GM18858 (cell line): ENCODE measurements at regions not wholly inside any gene's neighbourhood (a gene's known extent, or its start where the extent isn't known, plus 50 kb on each side); places are given as distances from the start of the nearest gene placed in this dataset.
"Not testable (repeated sequence)": the region's sequence is repeated elsewhere in the genome, so short reads cannot be mapped to it uniquely, and the experiment has no call there.

ENCODE experiments used
- ATAC-seq: cut with Tn5 transposase; IDR thresholded peaks from one replicate; pipeline ENCODE4 v1.9.1; 2021; ENCODE audit not compliant: unreplicated experiment

DNA sequence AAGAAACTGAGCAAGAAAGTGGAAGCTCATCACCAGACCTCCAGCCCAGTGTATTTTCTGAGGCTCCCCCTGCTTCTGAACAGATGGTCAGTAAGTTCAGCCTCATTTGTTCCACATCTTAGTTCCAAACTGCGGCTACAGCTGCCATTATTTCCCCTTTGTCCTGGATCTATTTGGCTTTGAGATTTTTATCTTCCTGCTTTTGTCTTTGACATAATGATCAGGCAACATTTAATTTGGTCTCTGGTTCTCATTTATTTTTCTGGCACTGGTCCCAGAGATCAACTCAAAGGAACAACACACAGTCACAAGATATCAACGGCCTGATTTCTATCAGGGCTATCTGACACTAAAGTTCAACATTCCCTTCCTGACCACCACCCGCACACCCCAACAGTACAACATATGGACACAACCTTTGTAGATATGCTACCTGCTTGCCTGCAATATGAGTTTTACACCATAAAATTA lies 137.5 kb downstream of the FAM76B start:
- no peak for ATAC-seq

DNA sequence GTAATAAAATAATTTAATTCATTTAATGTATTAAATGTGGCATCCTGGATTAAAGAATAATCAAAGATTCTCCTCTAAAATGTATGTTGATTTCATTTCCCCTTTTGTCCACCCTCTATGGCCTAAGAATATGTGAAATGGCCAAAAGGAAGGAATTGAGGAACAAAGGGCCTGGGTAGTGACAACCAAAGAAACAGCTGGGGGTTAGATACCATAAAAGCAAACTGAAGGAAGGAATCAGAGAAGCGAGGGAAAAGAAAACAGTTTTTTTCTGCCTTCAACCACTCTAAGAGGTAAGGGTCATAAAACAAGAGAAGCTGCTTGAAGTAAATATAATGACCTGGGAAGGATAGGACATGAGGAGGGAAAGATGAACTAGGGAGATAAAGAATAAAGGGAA lies 139.3 kb downstream of the FAM76B start:
- no peak for ATAC-seq

DNA sequence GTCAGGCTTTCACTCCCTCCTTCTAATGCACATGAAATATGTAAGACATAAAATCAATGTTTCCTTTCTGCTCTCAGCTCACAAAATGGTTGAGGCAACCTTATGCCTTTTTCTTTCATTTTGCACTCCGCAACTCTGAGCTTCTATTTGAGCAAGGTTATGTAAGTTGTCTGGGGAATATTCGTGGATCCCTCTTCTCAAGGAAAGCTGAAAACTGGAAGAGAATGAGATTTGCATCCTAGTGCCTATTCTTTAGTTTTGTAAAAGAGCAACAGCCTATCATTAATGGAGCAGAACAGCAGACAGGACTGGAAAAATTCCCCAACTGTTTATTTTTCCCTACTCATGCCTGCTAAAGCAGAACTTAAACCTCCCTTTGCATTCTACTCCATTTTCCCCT lies 141.7 kb downstream of the FAM76B start:
- ATAC-seq: no peak

DNA sequence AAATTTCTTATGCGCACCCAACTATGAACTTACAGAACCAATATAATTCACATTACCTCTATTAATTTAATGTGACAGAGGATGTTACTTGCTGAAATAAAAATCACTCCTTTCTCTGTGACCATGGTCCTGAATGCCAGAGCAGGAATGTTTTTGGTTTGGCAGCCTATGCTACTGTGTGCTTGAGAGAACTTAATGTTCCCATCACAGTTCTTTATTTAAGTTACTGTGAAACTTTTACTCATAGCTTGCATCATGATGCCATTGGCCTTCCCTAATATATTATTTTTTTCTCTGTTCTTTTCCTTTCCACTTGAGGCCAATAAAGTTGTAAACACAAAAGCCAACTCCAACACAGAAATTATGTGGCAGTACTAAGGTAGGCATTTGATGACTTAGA lies 142.2 kb downstream of the FAM76B start:
- ATAC-seq: no peak

DNA sequence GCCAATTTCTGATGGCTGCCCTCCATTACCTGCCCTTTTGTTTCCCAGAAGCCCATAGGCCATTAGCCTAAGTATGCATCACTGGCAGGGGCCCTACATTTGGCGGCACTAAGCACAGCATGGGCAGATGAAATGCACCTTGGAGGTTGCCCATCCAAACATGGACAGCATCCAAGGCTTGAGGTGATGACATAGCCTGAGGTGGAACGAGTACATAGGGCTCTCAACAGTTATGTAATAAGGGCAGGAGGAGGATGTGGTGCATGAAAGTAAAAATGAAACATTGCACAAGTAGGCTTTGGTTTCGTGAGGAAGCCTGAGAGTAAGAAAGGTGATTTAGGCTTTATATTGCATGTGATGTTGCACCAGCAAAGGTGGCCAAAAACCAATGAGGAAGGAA lies 148.1 kb downstream of the FAM76B start:
- ATAC-seq: peak; percentile 99

DNA sequence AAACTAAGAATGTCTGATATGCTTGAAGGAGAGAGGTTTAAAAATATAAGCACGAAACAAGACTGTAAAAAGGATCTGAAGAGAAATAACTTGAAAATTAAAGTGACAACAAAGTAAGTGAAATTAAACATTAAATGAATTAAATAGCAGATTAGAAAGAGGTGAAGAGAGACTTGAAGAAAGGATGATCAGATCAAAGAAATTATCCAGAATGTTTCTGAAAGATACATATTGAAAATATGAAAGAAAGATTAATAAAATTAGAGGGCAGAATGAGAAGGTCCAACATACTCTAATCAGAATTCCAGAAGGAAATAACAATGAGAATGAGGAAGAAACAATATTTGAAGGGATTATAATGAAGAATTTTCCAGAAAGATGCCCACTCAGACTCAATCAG lies 151.1 kb downstream of the FAM76B start:
- no peak for ATAC-seq

DNA sequence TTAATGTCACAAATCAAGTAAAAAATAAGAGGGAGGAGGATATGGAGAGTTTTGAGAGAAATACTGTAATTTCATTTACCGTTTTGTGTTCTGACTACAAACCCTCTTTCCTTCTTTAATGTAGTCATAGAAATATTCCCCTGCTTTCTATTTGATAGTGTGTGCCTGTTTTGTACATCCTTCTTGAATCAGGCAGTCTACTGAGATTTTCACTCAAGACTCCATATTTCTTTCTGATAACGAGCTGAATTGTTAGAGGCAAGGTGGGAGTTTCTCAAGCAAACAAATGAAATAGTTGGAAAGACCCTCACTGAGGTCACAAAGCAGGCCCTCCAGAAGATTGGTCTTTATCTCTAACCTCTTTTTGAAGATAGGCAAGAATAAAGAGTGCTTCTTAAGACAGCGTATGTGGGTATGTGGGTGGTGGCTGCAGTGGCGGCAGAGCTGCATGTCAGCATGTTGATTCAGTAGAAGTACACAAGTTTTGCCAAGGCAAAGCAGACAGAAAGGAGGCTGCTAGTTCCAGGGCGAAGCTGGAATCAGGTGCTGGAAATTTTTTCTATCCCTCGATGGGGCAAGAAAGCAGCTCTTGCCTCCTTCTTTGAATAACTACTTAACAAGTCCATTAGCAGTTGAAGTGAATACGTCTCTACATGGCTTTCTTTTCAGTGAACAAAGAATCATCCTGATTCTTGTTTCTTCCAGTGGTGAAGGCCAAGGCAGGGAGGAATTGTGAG lies 164.2 kb downstream of the FAM76B start:
- ATAC-seq: no peak

DNA sequence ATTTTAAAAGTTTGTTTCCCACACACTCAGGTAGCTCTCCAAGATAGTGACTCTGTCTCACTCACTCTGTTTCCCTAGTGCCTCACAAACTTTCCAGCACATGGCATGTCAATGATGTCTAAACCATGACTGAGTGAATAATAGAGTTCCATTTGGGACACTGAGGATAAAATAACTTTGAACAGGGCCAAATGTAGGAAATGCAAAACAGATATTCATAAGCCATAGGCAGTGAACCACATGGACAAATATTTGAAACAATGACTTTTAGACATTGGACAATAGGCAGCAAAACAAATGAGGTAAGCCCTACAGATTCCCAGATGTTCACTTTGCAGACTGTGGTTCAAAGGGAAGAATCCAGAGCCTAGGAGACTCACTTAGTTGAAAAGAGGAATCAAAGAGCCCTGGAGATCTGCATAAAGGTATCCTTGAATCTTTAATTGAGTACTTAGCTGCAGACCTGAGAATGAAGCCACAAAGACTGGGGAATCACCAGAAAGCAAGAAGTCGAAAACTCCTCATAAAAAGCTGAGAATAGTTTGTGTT lies 173.3 kb downstream of the FAM76B start:
- no peak for ATAC-seq

DNA sequence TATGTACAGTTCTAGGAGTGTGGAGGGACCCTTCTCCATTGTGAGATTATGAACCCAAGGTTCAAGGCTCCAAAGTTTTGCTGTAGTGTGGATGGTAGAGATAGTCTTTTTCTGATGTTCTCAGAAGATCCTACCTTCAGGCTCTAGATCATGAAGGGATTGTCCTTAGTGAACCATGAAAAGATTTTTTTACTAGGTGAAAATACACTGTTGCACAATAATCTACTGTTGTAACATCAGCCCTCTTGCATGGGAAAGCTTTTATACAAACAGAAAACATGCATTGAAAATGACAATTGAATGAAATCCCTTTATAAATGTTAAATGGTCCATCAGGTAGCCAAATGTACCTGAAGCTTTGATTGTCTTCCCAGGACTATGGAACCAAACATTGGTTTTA lies 177.8 kb downstream of the FAM76B start:
- ATAC-seq: no peak

DNA sequence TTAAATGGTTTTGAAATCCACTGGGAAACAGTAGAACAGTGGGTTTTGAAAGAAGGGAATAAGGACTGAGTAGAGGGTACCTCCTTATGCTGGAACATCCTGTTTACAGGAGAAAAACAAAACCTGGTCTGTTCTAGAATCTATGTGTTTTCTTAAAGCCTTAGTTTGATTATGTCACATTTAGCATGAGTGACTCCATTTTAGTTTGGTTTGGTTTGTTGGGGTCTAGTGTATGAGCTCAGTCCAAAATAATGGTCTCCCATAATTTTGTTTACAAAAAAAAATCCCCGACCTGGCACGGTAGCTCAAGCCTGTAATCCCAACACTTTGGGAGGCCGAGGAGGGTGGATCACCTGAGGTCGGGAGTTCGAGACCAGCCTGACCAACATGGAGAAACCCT lies 179.4 kb downstream of the FAM76B start:
- ATAC-seq: not testable (repeated sequence)

DNA sequence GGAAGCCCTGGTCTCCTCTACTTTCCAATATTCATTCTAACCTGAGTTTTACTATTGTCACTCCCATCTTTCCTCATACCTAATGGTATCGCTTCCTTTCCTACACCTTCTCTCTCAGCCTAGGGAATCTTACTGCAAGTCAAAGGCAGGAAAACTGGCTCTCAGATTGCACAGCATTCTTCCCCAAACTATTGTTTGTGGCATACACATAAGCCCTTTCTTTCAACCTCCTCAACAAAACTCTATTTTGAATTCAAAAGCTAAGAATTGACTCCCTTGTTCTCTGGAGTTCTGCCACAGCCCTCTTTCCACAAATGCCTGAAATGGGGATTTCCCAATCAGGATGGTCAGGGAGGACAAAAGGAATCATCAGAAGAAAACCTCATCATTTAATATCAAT lies 181.5 kb downstream of the FAM76B start:
- ATAC-seq: no peak

DNA sequence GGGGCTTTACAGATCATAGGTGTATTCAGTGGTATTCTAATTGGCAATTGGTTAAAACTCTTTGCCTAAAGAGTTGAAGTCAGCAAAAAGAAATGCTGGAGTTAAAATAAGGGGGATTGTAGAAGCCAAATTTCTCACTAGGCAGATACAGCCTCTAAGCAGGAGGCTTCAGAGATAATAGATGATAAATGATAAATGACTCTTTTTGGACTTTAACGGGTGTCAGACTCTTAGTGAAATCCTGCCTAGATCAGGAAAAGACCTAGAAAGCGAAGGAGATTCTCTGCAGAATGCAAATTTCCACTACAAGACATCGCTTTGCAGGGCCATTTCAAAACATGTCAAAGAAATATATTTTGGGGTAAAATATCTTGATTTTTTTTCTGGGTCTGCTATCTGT lies 182.8 kb downstream of the FAM76B start:
- no peak for ATAC-seq

DNA sequence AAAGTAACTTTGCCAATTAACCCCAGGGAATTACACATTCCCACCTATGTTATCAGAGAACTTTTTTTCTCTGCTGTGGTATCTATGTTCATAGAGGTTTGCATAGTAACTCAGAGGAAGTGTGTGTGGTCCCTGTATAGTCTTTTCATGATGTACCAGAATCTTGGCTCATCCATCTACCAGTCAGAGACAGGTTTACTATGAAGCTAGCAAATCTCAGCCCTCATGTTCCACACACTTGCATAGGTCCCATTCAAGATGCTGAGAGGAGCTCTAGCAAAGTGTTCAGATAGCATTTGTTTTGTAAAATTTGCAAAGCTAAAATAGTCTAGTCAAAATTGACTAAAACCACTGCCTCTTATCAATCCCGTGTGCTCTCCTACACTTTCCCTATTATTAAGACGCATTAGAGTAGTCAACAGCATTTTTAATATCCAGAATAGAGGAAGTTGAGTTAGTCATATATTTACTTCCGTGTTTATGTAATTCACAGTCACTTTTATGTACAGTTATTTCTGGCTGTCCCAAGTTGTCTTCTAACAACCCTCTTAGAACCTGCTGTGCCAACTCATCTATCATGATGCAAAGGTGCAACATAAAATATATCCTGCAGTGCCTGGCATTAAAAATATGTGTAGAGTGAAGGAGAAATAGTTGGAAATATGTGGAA lies 184.2 kb downstream of the FAM76B start:
- peak; percentile 69 for ATAC-seq

DNA sequence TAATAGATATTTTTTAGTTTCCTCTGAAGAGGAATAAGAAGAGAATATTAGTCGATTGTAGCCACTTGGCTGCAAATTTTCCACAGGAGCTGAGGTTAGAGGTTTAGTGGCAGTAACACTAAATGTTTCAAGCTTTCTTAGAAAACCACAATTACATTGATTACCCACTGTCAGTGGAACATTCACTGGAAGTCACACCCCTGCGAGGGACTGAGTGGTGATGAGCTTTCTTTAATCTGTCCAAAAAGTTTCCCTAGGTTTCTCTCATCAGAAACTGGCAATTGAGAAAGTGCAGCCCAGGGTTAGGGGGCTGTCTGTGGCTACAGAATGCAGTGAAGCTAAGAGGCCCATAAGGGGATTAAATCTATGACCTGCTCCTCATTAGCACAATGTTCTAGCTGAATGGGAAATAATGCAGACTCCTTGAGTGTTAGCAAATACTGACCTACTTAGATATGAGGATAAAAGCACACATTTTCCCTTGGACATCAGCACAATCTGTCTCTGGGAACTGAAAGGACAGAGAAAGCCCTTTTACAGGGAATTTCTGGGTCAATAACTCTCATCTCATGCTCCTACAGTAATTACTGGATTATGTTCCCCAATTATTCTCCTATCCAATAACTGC lies 189.5 kb downstream of the FAM76B start:
- ATAC-seq: no peak

DNA sequence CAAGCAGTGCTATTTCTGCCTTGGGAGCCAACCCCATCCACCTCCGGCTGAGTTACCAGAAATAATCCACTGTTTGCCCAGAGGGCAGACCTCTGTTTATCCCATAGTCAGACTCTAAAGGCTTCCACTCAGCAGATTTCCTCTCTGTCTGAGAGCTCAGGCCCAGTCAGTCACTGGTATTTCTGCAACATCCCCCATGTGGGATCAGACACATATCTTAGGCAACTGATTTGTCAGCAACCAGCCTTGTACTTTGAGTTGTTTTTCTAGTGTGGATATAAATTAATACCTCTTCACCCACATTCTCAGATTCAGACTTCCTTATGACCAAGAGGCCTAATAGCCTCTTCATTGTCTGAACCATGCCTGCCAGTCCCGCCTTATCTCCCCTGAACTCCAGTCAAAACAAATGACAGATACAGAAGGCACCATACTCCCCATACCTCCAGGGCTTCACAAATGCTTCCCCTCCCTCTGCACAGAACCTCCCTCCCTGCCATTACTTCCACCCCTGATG lies 193.6 kb downstream of the FAM76B start:
- ATAC-seq: no peak

DNA sequence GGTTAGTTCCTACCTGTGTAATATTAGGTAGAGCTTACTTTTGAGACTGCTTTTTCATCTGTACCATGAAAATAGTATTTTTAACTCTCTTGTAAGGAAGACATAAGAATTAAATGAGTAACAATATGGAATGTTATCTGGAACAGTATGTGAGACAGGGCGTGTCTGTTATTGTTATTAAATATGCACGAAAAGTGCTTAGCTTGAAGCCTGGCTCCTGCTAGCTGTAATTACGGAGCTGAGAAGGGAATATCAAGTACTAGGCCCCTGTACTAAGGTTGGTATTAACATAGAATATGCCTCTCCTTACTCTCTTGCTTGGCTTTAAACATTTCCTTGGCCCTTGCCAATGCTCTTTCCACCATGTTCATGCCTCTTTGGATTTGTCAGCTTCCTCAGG lies 194.0 kb downstream of the FAM76B start:
- ATAC-seq: no peak

DNA sequence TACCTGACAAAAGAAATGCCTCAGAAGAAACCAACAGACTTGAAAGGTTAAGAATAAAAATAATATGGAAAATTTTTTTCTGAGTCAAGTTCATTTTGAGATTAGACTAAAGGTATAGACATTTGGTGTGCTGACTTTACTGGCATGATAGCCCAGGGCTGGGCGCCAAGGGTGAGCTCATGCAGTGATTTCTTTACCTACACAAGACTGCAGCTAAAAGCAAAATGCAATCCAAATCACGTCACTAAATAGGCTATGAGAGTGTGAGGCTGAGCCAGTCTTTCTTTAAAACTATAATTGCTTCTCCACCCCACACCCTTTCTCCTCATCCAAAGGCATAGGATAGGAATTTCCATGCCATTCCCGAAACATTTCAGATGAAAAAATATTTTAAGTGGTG lies 196.5 kb downstream of the FAM76B start:
- ATAC-seq: no peak

DNA sequence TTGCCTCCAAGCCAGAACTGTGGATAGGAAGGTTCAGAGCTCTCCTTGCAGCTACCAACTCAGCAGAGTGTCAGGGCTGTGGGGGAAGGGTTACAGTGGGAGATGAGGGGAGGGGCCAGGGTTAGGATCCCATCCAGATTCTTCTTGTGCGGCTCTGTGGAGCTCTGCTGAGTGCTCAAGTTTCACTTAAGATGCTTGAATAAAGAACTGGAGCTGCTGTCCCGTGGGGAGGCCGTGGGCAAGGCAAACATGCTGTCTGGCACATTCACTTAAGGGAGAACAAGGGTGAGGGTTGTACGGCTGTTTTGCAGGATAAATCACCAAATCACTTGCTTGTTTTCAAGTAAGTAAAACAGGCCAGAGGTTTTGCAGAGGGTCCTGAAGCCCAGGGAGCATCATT lies 197.1 kb downstream of the FAM76B start:
- no peak for ATAC-seq

DNA sequence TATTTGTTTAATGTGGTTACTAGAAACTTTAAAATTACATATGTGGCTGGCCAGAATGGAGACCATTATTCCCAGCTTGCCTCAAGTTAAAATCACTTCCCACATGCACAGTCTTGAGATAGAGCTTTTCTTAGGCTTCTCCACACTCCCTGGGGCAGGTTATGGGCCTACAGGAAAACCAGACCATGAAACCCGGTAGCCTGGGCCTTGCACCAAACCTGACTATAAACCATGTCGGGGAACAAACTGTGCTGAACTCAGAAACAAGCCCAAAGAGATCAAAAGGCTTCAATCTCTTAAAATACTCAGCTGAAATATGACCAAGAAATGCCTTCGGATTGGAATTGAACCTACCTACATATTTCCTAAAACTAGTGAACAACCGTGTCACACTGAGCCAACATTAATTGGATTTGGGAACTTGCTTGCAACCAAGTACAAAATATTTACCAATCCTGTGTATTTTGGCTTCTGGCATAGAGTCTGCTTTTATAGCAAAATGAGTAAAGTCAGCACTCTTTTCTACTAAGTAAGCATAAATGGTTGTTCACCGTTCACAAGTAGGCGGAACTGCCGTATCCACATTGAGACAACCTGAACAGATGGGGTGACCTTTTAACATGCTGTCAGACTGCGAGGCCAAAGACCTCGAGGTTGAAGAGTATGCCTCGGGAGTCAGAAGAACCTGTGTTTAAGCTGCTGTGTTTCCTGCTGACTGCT lies 199.5 kb downstream of the FAM76B start:
- no peak for ATAC-seq

DNA sequence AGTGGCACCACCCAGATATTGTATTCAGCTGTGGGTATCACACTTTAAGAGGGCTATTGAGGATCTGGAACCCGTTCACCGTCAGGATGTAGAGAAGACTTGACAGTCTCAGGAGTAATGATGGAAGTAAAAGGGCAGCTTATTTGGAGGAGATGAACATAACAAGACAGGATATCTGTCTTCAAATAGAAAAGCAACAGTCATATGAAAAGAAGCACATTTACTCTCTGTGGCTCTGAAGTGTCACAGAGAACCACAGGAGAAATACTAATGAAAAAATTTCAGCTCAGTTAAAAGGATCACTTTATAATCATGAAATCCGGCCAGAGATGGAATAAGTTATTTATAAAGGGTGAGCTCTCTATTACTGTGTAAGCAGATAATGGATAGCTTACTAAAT lies 200.8 kb downstream of the FAM76B start:
- no peak for ATAC-seq

DNA sequence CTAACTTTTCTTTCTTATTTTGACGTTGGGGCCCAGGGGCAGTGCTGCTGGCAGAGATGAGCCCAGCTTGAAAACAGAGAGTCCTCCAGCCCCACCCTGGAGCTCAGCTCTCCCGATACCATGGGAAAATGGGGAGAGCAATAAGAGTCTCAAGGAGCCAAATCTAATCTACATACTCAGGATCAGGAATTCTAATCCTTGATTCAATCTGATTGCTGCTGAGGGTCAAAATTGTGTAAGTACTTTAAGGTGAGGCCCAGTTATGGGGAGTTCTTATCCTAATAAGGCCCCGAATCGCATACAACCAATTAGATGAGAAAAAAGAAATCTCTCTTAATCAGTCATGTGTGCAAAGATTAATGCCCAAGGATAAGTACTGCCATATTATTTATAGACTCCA lies 202.9 kb downstream of the FAM76B start:
- no peak for ATAC-seq
